ENCODE measurements at regions not wholly inside any gene's neighbourhood (a gene's known extent, or its start where the extent isn't known, plus 50 kb on each side); places are given as distances from the start of the nearest gene placed in this dataset.

DNA sequence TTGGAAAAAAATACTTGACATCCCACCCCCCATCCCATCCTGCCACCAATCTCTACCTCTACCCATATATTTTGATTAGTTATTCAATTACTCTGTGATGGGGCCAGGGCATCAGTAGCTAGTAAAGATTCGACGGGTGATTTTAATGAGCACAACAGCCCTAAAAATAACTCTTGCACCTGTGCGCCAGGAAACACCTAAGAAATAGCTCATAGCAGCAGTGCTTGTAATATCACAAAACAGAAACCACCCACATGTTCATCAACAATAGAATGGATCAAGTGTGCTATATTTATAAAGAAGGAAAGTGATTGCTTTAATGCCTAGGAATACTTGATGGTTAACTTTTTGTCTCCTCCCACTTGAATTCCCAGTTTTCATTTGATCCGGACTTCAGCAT, 225.6 kb upstream of the LCORL start:
- DNase-seq (ENCODE audit: low read depth): no peak

DNA sequence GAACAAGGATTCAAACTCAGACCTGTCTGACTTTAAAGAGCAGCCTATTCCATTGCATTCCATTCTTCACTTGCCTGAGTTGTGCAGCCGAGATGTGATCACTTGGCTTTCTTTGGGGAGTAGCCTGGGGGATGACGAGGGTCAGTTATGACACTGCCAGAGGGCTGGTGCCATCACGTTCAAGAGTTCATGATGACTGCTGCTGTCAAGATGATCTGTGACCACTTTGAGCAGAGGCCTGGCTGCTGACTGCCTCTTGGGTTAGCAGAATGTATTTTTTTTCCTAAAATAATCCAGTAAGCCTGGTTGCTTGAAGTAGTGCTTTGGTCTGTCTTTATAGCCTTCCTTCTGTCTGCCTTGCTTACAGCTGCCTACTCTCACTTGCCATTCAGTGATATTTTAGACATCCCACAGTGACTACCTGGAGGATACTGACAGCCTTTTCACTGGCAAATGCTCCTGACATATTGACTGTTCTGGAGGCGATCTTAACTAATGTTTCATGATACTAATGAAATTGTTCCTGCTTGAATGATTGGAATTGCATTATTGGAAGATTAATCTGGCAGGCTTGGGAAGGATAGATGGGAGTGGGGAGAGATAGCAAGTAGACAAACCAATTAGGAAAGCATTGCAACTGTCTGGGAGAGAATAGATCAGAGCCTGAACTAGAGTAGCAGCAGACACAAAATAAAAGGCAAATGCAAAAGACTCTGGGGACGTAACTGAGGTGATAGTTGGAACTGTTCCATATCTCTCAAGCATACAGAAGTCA, 221.6 kb upstream of the LCORL start:
- DNase-seq (ENCODE audit: low read depth): no peak

DNA sequence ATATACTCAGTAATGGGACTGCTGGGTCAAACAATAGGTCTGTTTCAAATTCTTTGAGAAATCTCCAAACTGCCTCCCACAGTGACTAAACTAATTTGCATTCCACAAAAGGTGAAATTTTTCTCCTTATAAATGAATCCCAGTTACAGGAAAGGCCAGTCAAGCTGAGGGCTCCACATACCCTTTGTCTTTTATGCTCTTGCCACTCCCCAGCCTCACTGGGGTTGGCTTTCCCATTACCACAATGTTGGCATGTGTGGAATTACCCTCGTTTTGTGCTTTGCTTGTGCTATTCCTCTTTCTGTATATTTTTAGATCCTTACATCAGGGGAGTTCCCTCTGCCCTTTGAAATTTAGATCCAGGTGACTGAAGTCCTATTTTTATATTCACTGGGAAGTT, 220.2 kb upstream of the LCORL start:
- DNase-seq (ENCODE audit: low read depth): no peak

DNA sequence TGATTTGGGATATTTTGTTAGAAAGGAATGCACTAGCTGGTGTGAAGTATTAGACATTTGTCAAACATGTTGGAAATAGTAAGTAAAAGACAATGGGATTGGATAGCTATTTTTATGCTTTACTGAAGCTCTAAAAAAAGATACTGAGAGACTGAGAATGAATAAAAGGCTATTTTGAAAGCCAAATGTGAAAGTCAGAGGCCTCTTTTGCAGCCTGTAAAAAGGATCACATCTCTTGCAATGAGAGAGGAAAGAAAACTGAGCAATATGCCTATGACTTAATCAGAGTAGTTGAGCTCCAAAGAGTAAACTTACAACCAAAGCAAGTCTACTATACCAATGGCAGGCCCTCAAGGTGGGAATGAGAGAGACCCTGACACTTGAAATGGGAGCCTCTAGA, 212.6 kb upstream of the LCORL start:
- DNase-seq (ENCODE audit: low read depth): no peak

DNA sequence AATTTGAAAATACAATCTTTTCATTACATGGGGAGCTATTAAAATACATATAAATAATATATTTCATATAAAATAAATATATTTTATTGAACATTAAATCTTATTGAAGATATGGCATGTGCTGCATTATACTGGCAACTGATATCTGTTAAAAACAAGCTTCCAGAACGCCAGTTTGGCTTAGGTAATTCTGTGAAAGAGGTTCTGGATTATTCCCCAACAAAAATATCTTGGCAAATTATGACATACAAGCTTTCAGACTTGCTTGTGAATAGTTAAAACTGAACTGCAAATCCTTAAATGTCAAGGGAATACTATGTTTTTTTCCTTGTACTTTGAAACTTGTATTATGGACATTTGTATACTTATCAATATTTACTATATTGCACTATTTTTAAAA, 210.2 kb upstream of the LCORL start:
- DNase-seq (ENCODE audit: low read depth): no peak

DNA sequence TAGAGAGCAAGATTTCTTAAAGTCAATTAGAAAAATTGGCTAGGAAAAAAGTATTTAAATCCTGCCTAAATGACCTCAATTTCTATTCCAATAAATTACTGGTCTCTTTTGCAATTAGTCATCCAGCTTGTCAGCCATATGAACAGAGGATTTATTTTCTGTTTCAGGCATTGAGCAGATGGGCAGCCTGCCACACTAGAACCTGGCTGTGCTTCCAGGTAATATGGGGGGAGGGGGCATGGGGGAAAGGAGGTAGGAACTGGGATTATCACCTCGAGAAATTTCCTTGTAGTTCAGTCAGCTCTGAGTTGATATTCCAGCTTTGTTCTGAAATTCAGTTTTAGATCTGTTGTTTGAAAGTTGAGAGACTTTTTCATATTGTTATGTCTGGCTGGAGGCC, 206.3 kb upstream of the LCORL start:
- DNase-seq (ENCODE audit: low read depth): no peak

DNA sequence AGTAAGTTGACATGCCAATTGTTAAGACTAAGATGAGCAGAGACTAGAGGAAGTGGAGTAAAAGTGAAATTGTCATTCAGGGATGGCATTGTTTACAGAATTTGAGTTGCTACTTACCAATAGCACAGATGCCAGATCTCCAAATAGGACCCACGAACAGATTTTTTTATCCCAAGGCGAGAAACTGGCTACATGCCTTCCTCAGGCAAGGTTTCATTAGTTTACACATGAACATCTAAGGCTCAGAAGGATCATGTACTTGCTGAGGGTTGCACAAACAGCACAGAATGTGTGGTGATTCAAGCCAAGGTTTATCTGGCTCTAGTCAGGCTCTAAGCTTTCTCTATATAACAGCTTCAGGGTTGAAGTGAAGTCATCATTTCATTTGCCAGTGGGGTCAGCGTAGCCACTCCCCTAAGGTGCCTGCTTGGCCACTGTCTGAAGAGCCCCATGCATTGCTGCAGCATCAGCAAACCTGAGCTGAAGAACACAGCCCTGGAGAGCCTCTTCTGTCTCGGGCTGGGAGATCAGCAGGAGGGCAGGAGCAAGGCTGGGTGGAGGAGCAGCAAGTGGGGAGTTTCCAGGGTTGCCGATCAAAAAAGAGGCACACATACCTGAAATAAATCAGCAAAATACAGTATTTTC, 193.0 kb upstream of the LCORL start:
- DNase-seq (ENCODE audit: low read depth): no peak

DNA sequence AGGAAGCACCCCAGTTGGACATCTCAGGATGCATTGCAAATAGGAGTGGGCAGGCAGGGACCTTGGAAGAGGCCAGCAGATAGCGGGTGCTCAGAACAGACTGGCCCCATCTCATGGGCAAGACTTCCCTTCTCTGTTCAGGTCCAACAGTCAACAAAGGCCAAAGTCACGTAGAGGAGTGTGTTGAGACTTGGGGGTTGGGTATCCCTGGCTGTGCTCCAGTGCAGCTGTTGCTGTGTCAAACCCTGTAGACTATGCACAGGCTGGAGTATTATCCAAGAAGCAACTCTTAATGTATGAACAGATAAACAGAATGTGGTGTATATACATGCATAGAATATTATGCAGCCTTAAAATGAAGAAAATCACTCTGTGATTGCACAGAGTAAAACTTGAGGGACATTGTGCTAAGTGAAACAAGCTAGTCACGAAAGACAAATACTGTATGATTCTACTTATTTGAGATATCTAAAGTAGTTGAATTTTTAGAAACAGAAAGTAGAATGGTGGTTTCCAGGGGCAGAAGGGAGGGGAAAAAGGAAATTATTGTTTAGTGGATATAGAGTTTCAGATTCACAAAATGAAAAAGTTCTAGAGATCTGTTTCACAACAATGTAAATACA, 192.1 kb upstream of the LCORL start:
- no peak for DNase-seq (ENCODE audit: low read depth)

DNA sequence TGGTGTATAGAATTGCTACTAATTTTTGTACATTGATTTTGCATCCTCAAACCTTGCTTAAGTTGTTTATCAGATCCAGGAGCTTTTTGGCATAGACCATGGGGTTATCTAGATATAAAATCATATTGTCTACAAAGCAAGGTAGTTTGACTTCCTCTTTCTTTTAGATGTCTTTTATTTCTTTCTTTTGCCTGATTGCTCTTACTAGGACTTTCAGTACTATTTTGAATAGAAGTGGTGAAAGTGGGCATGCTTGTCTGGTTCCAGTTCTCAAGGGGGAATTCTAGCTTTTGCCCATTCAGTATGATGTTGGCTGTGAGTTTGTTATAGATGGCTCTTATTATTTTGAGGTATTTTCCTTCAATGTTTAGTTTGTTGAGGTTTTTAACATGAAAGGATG, 187.9 kb upstream of the LCORL start:
- no peak for DNase-seq (ENCODE audit: low read depth)

DNA sequence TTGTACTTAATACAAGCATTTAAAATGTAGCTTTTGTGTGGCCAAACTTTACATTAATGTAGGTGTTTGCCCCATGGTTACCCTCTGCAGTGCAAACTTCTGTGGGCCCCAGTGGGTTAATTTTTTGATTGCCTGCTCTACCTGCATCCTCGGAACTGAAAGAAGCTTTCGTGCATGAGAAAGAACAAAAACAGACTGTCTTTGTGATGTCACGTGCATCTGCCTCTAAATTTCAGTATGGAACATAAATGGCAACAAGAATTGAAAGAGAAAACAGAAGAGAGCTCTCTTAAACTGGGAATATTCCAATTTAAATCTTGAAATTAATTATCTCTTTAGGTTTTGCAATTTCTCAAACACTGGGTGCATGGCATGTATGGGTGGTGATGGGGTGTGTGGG, 182.4 kb upstream of the LCORL start:
- DNase-seq (ENCODE audit: low read depth): no peak

DNA sequence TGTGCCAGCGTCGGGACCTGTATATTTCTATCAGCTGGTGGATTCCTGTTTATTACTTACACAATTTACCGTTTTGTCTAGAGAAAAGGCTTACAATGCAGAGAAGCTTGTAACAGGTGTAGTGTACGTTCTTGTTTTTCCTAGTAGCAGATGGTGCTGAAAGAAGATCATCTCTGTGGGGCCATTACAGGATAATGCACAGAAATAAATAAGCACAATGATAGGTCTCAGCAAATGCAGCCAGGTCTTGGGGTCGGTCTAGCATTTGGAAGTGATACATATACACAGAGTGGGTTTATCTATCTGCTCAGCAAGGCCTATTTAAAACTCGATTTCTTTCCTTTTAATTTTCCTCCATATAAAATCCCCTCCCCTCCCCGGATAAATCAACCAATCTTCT, 180.9 kb upstream of the LCORL start:
- DNase-seq (ENCODE audit: low read depth): no peak

DNA sequence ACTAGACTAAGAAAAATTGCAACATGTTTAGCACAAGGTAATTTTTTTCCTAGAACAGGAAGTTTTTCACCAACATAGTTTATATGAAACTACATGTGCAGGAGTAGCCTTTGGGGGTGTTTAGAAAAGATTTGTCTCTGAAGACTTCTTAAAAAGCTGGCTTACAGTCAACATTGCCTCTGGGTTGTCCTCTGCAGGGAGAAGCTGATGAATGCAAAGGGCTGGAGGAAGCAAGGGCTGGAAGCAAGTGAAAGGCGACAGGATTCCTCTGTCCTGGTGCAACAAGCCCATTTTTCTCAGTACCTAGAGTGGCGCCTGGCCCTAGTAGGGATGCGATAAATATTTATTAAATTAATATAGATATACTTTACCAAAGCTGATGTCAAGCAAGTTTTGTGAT, 180.3 kb upstream of the LCORL start:
- no peak for DNase-seq (ENCODE audit: low read depth)

DNA sequence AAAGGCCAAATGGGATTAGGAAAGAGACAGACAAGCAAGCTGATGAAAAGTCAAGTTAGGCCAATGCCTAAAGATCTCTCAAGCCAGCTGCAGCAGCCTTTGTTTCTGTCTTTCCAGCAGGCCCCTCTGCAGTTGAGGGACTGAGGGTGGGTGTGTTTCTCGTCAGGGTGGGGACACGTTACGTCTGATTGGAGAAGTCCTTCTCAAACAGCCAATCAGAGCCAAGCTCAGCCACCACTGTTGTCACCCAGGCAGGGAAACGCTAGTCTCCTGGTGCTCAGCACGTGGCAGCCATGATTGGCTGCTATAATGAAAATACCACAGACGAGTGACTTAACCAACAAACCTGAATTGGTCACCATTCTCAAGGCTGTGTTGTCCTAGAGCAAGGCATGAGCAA, 177.1 kb upstream of the LCORL start:
- DNase-seq (ENCODE audit: low read depth): no peak

DNA sequence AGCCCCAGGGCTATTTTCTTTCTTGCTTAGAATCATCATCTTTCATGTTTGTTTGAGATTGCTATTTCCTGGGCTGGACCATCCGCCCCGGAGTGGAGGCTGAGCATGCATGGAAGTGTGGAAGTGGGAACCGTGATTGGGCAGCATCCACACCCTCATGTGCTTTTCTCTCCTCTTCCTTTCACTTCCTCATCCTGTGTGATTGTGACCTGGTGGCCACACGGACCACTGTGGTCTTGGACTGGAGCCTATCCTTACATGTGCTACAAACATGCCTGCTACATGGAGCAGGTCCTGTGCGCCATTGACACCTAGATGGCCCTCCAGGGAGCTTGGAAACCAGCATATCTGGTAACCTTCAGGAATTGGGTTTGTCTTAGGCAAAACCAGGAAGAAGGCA, 175.9 kb upstream of the LCORL start:
- no peak for DNase-seq (ENCODE audit: low read depth)

DNA sequence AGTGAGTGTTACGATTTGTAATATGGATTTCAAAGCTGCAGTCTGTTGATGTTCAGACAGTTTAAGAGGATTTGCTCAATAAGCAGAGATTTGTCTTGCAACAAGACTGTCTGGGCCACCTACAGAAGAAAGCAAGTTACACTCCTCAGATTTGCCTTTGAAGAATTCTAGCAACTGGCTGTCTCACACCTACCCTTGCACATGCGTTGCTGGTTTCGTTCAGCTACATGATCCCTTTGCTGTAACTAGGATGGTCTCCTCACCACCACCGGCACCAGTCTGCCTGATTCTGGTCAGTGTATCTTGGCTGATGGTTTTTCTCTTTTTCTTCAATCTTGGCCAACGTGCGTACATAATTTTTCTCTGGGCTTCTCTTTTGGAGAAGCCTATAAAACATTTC, 172.7 kb upstream of the LCORL start:
- DNase-seq (ENCODE audit: low read depth): no peak

DNA sequence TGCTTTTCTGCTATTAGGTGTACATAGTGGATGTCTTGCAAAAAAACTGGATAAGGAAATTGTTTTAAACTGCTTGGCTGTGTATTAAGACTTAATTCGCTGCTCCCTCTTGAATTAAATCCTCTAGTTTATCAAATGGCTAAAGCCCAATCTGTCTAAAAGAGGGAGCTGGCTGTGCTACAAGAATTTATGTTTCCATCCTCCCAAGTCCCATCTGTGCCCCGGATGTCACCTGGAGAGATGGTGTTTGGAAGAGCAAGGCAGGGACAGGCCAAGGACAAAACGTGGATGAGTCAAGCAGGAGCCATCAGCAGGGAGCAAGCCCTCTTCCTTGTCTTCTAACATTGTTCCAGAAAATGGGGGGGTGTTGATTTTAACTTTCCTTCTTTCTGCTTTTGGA, 171.3 kb upstream of the LCORL start:
- no peak for DNase-seq (ENCODE audit: low read depth)

DNA sequence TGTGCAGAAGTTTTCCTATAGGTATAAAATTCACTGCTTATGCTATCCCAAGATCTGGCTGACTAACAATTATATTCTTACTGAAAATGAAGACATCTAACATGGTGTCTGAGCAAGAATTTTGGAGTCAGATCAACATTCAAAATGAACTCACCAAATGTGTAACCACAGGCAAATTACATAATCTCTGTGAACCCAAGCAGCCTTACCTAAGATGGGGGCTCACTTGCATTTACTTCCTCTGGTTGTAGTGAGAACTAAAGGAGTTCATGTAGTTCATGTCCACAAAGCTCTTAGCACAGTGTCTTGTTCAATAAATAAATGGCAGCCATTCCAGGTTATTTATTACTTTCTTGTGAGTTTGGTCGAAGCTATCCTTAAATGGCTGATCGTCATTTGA, 163.9 kb upstream of the LCORL start:
- no peak for DNase-seq (ENCODE audit: low read depth)

DNA sequence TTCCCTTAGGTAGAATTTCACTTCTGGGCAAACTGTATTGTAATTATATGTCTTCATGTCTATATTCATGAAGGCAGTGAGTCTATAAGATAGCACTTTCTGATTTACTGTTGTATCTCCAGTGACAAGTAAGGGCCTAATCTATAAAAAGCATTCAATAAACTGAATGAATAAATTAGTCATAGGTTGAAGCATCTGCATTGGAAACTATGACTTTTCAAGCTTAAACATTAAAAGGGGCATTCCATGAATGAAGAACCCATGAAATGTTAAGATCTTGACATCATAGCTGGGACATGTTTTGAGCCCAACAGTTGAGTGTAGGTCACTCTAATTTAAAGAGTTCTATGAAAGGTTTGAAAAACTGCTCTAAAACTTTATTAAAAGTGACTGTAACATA, 159.3 kb upstream of the LCORL start:
- DNase-seq (ENCODE audit: low read depth): no peak

DNA sequence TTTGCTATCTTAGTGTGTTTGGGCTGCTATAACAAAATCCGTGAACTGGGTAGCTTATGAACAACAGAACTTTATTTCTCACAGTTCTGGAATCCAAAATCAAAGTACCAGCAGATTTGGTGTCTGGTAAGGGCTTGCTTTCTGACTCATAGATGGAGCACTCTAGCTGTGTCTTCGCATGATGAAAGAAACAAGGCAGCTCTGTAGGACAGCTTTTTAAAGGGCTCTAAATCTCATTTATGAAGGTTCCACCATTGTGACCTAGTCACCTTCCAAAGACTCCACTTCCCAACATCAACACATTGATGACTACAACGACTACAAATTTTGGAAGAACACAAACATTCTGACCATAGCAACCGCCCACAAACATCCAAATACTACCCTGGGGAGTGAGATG, 158.6 kb upstream of the LCORL start:
- no peak for DNase-seq (ENCODE audit: low read depth)

DNA sequence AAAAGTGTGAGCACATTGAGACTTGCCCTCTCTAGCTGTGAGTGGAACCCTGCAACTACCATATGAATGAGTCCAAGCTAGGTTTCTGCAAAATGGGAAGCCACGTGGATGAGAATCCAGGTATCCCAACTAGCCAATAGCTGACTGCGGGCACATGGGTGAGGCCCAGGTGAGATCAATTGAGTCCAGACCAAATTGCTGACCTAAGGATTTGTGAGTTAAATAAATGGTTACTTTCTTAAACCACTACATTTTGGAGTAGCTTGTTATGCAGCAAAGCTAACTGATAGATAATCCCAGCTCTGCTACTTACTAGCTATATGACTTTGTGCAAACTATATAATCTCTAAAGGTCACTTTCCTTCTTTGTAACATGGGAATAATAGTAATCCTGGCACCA, 150.3 kb upstream of the LCORL start:
- DNase-seq (ENCODE audit: low read depth): no peak

DNA sequence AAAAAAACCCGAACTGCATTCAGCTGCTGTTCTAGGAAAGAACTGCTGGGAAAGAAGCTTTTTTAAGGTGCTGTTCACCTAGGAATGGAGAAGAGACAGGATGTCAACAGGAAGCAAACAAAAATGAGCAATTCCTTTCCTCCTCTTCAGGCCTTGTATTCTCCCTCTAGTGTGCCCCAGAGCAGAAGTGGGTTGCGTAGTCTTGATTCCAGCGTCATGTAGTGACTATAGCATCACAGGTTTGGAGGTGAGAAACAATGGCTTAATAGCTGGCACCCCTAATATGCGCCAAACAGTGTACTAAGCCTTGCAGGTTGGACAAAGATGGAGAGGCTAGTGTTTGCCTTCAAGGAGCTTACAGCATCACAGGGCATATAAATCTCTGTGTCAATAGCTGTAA, 146.3 kb upstream of the LCORL start:
- DNase-seq (ENCODE audit: low read depth): no peak

DNA sequence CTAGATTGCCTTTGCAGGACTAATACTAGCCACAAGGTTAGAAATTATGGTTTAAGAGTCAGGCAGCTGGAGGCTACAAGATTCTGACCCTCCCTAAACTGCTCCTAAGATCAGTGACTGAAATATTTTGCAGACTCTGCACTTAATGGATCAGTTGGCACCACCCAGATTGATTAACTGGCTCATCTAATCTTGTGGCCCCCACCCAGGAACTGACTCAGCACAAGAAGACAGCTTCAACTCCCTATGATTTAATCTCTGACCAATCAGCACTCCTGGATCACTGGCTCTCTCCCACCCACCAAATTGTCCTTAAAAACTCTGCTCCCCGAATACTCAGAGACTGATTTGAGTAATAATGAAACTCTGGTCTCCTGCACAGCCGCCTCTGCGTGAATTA, 145.4 kb upstream of the LCORL start:
- DNase-seq (ENCODE audit: low read depth): no peak

DNA sequence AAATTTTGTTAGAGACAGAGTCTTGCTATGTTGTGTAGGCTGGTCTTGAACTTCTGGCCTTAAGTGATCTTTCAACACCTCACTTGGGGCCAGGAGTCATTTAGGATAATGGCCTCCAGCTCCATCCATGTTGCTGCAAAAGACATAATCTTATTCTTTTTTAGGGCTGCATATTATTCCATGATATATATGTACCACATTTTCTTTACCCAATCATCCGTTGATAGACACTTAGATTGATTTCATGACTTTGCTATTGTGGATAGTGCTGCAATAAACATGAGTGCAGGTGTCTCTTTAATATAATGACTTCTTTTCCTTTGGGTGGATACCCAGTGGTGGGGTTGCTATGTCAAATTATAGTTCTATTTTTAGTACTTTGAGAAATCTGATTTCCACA, 140.9 kb upstream of the LCORL start:
- DNase-seq (ENCODE audit: low read depth): no peak

Data from stimulated activated CD8-positive, alpha-beta memory T cell treated with anti-CD3 and anti-CD28 coated beads, Interleukin-15, amount 100 ng/mL, for 1 hour (primary cell).